Epithelial cell of proximal tubule (primary cell): ENCODE measurements at regions not wholly inside any gene's neighbourhood (a gene's known extent, or its start where the extent isn't known, plus 50 kb on each side); places are given as distances from the start of the nearest gene placed in this dataset.
"Not testable (repeated sequence)": the region's sequence is repeated elsewhere in the genome, so short reads cannot be mapped to it uniquely, and the experiment has no call there.

Source experiments
- DNase-seq: peaks from one replicate; pipeline ENCODE4 v3.0.0-alpha.2; 2011; ENCODE audit warnings: low read depth
- H3K4me3 ChIP-seq: 2 replicates; pipeline ENCODE4 v1.5.1; 2011; ENCODE audit warnings: low read depth, mild to moderate bottlenecking, low read length
- CTCF ChIP-seq: conservative IDR thresholded peaks from 2 replicates; pipeline ENCODE4 v1.5.1; 2012; ENCODE audit warnings: low read depth, mild to moderate bottlenecking, low read length

DNA sequence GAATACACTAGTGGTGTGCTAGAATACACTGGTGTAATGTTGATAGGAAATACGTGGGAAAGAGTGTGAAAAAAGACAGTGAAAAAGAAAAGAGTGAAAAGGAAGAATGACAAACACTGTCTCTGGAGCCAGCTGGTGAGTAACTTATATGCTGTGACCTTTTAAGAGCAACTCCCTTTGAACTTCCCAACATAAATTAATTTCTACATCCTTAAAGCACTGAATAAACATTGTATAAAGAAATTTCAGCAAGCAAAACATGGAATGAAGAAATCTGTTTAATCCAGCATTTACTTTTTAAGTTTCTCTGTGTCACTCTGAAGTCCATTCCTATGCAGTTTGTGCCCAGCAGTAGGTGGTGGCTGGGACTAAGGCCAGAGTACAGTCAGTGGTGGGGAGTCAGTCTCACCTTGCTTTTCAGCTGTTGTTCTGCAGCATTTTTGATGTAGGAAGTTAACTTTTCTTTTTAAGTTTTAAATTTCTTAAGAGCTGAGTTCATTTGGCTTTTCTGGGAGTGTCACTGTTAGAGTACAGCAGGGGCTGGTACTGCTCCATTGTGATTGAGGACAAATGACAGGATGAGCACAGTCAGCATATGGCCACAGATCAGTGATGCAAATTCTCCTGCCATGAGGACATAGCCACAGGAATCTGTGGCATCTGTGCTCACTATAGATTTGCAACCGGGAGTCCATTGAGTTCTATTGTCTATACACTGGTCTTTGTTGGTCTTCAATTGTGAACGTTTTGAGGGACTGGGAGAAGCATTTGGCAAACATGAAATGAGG, 321.8 kb downstream of the ZNF248 start:
- TF ChIP-seq CTCF, result no peak
- no peak for DNase-seq
- H3K4me3 ChIP-seq, result no peak overlapping the region

- no peak for TF ChIP-seq CTCF
- DNase-seq, result no peak
- no peak overlapping the region for H3K4me3 ChIP-seq
Observed at GRCh38 chr10:37534166-37534565, 323.2 kb downstream of the ZNF248 start.

DNA sequence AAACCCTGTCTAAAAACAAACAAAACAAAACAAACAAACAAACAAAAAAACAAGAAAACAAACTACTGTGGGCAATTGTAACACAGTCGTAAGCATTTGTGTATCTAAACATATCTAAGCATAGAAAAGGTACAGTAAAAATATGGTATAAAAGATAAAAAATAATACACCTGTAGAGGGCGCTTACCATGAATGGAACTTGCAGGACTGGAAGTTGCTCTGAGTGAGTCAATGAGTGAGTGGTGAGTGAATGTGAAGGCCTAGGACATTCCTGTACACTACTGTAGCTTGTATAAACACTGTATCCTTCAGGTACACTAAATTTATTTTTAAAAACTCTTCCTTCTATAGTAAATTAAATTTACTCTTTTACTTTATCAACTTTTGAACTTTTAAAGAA, 332.0 kb downstream of the ZNF248 start:
- DNase-seq, H3K4me3 ChIP-seq: not testable (repeated sequence)
- TF ChIP-seq CTCF, result peak; percentile 8

- DNase-seq, result no peak
- no peak for TF ChIP-seq CTCF
- H3K4me3 ChIP-seq, result no peak overlapping the region
Observed at GRCh38 chr10:37520488-37520887, 336.9 kb downstream of the ZNF248 start.

GRCh38 chr10:37510520-37510919, 346.9 kb downstream of the ZNF248 start:
- H3K4me3 ChIP-seq, DNase-seq: not testable (repeated sequence)

GRCh38 chr10:37496061-37496460, 361.3 kb downstream of the ZNF248 start:
- DNase-seq, result no peak
- H3K4me3 ChIP-seq, result no peak overlapping the region
- no peak for TF ChIP-seq CTCF

DNA sequence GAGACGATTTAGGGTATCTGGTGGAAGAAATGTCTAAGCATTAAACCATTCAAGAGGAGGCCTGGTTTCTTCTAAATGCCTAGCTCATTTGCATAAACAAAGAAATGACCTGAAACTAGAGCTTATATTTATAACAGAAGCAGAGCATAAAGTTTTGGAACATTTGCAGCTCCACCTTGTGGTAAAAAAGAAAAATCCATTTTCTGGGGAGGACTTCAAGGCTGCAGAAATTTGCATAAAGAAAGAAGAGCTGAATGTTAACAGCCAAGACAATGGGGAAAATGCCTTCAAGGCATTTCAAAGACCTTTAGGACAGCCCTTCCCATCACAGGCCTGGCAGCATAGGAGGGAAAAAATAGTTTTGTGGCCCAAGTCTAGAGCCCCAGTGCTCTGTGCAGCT, 362.0 kb downstream of the ZNF248 start:
- no peak for DNase-seq
- TF ChIP-seq CTCF, result peak; percentile 23
- H3K4me3 ChIP-seq, result no peak overlapping the region

GRCh38 chr10:37493185-37493796, 364.1 kb downstream of the ZNF248 start:
- not testable (repeated sequence) for DNase-seq, H3K4me3 ChIP-seq
